ENCODE measurements at regions not wholly inside any gene's neighbourhood (a gene's known extent, or its start where the extent isn't known, plus 50 kb on each side); places are given as distances from the start of the nearest gene placed in this dataset.

DNA sequence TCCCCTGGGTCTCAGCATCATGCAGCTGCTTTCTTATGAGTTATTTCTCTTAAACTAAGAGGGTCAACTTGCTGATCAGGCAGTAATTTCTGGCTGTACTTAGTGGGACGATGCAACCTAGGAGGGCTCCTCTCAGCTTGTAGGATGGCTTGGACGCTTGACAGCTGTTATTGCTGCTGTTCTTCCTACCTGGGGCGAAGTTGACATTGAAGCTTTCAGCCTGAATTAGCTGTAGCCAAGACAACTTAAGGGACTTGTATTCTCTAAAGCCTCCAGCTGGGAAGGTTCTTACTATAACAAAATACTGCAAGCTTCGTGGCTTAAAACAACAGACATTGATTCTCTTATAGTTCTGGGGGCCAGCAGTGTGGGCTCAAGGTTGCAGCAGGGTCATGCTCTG lies 224.9 kb downstream of the ACTR3B start:
- H3K4me3 ChIP-seq (ENCODE audit: low read length), result no peak overlapping the region
- DNase-seq (ENCODE audit: low read depth), result no peak
- TF ChIP-seq, protein P1, sequence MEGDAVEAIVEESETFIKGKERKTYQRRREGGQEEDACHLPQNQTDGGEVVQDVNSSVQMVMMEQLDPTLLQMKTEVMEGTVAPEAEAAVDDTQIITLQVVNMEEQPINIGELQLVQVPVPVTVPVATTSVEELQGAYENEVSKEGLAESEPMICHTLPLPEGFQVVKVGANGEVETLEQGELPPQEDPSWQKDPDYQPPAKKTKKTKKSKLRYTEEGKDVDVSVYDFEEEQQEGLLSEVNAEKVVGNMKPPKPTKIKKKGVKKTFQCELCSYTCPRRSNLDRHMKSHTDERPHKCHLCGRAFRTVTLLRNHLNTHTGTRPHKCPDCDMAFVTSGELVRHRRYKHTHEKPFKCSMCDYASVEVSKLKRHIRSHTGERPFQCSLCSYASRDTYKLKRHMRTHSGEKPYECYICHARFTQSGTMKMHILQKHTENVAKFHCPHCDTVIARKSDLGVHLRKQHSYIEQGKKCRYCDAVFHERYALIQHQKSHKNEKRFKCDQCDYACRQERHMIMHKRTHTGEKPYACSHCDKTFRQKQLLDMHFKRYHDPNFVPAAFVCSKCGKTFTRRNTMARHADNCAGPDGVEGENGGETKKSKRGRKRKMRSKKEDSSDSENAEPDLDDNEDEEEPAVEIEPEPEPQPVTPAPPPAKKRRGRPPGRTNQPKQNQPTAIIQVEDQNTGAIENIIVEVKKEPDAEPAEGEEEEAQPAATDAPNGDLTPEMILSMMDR (IDR thresholded peaks at IDR 0.05; ENCODE audit: insufficient read depth, low read depth, low read length, missing control alignments), result no peak

DNA sequence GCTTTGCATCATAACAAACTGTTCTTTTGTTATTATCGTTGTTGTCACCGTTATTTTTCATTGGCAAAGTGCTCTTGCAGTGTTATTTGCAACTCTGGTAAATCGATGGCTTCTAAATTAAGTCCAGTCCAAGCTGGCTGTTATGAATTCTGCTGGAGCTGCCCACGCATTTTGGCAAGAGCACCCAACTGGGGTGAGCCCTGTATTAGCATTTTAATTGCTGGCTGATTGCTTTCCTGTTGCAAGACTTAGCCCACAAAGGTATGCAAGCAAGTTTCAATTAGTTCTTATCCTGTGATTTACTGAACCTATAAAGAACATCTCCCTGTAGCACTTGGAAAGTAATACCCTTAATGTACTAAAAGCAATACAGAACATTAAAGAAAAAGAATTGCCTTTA lies 226.8 kb downstream of the ACTR3B start:
- DNase-seq (ENCODE audit: low read depth), result peak; percentile 5
- no peak overlapping the region for H3K4me3 ChIP-seq (ENCODE audit: low read length)
- TF ChIP-seq, protein P1 (IDR thresholded peaks at IDR 0.05; ENCODE audit: insufficient read depth, low read depth, low read length, missing control alignments), result no peak

DNA sequence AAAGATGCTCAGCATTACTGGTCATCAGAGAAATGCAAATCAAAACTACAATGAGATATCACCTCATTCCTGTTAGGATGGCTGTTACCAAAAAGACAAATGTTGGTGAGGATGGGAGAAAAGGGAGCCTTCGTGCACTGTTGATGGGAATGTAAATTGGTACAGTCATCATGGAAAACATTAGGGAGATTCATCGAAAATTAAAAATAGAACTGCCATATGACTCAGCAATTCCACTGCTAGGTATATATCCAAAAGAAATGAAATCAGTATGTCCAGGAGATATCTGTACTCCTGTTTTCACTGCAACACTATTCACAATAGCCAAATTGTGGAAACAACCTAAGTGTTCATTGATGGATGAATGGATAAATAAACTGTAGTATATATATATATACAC lies 228.1 kb downstream of the ACTR3B start:
- DNase-seq (ENCODE audit: low read depth), result peak; percentile 15
- TF ChIP-seq, protein P1 (IDR thresholded peaks at IDR 0.05; ENCODE audit: insufficient read depth, low read depth, low read length, missing control alignments), result no peak
- no peak overlapping the region for H3K4me3 ChIP-seq (ENCODE audit: low read length)

DNA sequence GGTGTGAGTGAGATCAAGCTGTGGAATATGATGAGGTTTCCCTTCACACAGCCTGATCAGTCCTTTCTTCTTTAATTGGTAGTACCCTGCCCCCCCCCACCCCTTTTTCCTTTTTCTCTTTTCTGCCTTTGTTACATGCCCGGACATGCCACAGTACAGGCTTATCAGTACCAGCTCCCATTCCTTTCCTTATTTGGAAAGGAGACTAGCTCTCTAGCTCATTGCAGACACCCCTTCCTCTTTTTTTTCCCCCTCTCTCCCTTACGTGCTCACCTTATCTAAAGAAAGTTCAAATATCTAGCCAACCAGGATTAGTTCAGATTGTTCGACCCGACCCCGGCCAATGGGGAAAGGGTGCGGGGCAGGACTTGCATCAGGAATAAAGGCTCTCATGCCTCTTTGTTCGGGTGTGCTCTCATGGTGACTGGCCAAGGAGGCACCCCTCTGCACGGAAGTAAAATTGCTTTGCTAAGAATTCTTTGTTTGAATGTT lies 230.4 kb downstream of the ACTR3B start:
- TF ChIP-seq, protein P1 (IDR thresholded peaks at IDR 0.05; ENCODE audit: insufficient read depth, low read depth, low read length, missing control alignments), result no peak
- peak; percentile 44 for DNase-seq (ENCODE audit: low read depth)
- no peak overlapping the region for H3K4me3 ChIP-seq (ENCODE audit: low read length)

GRCh38 chr7:152998420-152998819 lies 238.9 kb downstream of the ACTR3B start:
- H3K4me3 ChIP-seq (ENCODE audit: low read length), result no peak overlapping the region
- DNase-seq (ENCODE audit: low read depth), result no peak
- TF ChIP-seq, protein P1 (IDR thresholded peaks at IDR 0.05; ENCODE audit: insufficient read depth, low read depth, low read length, missing control alignments), result no peak

GRCh38 chr7:153002115-153002514 lies 242.6 kb downstream of the ACTR3B start:
- TF ChIP-seq, protein P1 (IDR thresholded peaks at IDR 0.05; ENCODE audit: insufficient read depth, low read depth, low read length, missing control alignments), result no peak
- no peak for DNase-seq (ENCODE audit: low read depth)
- H3K4me3 ChIP-seq (ENCODE audit: low read length), result no peak overlapping the region

DNA sequence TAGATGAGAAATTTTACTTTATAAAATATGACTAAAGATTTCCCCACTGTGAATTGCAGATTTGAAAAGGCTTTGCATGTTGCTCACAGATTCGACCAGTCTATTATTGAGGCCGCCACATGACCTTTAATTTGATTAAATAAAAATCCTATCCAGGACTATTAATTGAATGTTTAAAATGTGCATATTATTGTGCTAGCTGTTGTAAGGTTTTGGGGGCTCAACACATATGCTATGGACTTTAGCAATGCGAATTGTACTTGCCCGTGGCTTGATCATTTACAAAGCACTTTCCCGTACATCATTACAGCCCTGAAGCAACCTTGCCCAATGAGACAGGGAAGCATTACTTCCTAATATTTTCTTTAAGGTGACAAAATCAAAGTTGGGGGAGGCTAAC lies 243.0 kb downstream of the ACTR3B start:
- TF ChIP-seq, protein P1 (IDR thresholded peaks at IDR 0.05; ENCODE audit: insufficient read depth, low read depth, low read length, missing control alignments), result no peak
- no peak overlapping the region for H3K4me3 ChIP-seq (ENCODE audit: low read length)
- no peak for DNase-seq (ENCODE audit: low read depth)

Data from epithelial cell of esophagus (primary cell).